WTC11 (cell line): ENCODE measurements at regions not wholly inside any gene's neighbourhood (a gene's known extent, or its start where the extent isn't known, plus 50 kb on each side); places are given as distances from the start of the nearest gene placed in this dataset.

ENCODE experiments used
- FOXP1 ChIP-seq: sonication (generic); formaldehyde crosslinking; IDR thresholded peaks from 2 replicates; pipeline ENCODE4 v1.8.0; 2022; ENCODE audit warnings: missing genetic modification reagents, mild to moderate bottlenecking, moderate library complexity, borderline replicate concordance
- USF2 ChIP-seq: sonication (generic); formaldehyde crosslinking; IDR thresholded peaks from 2 replicates; pipeline ENCODE4 v1.8.1; 2023; ENCODE audit warnings: mild to moderate bottlenecking, missing genetic modification reagents, moderate library complexity
- TF ChIP-seq, protein P1 (sequence below): fragments of 200-600 bp; IDR thresholded peaks from 2 replicates; pipeline ENCODE4 v1.8.0; 2022; ENCODE audit warnings: antibody characterized with exemption

GRCh38 chr10:113412161-113412560 is 140.7 kb upstream of the HABP2 start:
- TF ChIP-seq, protein P1, sequence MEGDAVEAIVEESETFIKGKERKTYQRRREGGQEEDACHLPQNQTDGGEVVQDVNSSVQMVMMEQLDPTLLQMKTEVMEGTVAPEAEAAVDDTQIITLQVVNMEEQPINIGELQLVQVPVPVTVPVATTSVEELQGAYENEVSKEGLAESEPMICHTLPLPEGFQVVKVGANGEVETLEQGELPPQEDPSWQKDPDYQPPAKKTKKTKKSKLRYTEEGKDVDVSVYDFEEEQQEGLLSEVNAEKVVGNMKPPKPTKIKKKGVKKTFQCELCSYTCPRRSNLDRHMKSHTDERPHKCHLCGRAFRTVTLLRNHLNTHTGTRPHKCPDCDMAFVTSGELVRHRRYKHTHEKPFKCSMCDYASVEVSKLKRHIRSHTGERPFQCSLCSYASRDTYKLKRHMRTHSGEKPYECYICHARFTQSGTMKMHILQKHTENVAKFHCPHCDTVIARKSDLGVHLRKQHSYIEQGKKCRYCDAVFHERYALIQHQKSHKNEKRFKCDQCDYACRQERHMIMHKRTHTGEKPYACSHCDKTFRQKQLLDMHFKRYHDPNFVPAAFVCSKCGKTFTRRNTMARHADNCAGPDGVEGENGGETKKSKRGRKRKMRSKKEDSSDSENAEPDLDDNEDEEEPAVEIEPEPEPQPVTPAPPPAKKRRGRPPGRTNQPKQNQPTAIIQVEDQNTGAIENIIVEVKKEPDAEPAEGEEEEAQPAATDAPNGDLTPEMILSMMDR: no peak
- TF ChIP-seq FOXP1 (CRISPR knock-in tag) (no peak), USF2 (CRISPR knock-in tag) (no peak)
